Activated CD8-positive, alpha-beta T cell treated with anti-CD3 and anti-CD28 coated beads for 36 hours (primary cell): ENCODE measurements at regions not wholly inside any gene's neighbourhood (a gene's known extent, or its start where the extent isn't known, plus 50 kb on each side); places are given as distances from the start of the nearest gene placed in this dataset.

ENCODE experiments used
- ATAC-seq: fragments of 200-7000 bp; cut with Tn5 transposase; one replicate; pipeline ENCODE4 v1.10.0; 2021; ENCODE audit warnings: mild to moderate bottlenecking, moderate library complexity
- CTCF ChIA-PET: fragments of 350-600 bp; sonication (Branson Sonifier 250); formaldehyde crosslinking; loops from one replicate; lab custom pipeline; 2021; ENCODE audit warnings: antibody characterized with exemption; lab: Charles Lee
- POLR2A ChIA-PET: fragments of 350-600 bp; sonication (Branson Sonifier 250); formaldehyde crosslinking; loops from one replicate; lab custom pipeline; 2021; ENCODE audit warnings: antibody characterized with exemption; lab: Charles Lee
- DNase-seq: peaks from one replicate; pipeline ENCODE4 v3.0.0-alpha.2; 2020
- H3K27ac Mint-ChIP-seq: one replicate; pipeline ENCODE4 v1.8.0; 2021; ENCODE audit warnings: mild to moderate bottlenecking, mixed read lengths
- H3K27me3 Mint-ChIP-seq: one replicate; pipeline ENCODE4 v1.8.0; 2021; ENCODE audit warnings: mixed read lengths
- H3K36me3 Mint-ChIP-seq: one replicate; pipeline ENCODE4 v1.8.0; 2021; ENCODE audit warnings: low read depth, mixed read lengths
- H3K4me1 Mint-ChIP-seq: one replicate; pipeline ENCODE4 v1.8.0; 2021; ENCODE audit warnings: low read depth, mixed read lengths
- H3K4me3 Mint-ChIP-seq: one replicate; pipeline ENCODE4 v1.8.0; 2021; ENCODE audit warnings: mild to moderate bottlenecking, moderate library complexity, mixed read lengths
- H3K9me3 Mint-ChIP-seq: one replicate; pipeline ENCODE4 v1.8.0; 2021; ENCODE audit warnings: mixed read lengths
- intact Hi-C: fragments of 100-400 bp; cut with micrococcal nuclease; formaldehyde crosslinking; loops from one replicate; pipeline ENCODE4 v1.10.0; 2022
- TF ChIP-seq, protein P1 (sequence below): fragments of 200-600 bp; IDR thresholded peaks from one replicate; pipeline ENCODE4 v1.8.0; 2022; ENCODE audit warnings: antibody characterized with exemption, mild to moderate bottlenecking

- no peak overlapping the region for H3K4me3 Mint-ChIP-seq
- ATAC-seq: no peak
- H3K4me1 Mint-ChIP-seq: no peaks in the 10 kb centered on the region
- POLR2A ChIA-PET: no interaction called here
- H3K27me3 Mint-ChIP-seq: no peaks in the 10 kb centered on the region
- TF ChIP-seq, protein P1, sequence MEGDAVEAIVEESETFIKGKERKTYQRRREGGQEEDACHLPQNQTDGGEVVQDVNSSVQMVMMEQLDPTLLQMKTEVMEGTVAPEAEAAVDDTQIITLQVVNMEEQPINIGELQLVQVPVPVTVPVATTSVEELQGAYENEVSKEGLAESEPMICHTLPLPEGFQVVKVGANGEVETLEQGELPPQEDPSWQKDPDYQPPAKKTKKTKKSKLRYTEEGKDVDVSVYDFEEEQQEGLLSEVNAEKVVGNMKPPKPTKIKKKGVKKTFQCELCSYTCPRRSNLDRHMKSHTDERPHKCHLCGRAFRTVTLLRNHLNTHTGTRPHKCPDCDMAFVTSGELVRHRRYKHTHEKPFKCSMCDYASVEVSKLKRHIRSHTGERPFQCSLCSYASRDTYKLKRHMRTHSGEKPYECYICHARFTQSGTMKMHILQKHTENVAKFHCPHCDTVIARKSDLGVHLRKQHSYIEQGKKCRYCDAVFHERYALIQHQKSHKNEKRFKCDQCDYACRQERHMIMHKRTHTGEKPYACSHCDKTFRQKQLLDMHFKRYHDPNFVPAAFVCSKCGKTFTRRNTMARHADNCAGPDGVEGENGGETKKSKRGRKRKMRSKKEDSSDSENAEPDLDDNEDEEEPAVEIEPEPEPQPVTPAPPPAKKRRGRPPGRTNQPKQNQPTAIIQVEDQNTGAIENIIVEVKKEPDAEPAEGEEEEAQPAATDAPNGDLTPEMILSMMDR: no peak
- H3K36me3 Mint-ChIP-seq: no peaks in the 10 kb centered on the region
- no peak for DNase-seq
- peaks cover 2% of the 10 kb centered on the region for H3K9me3 Mint-ChIP-seq
- intact Hi-C loops: no loop called here
- CTCF ChIA-PET: no interaction called here
- no peak overlapping the region for H3K27ac Mint-ChIP-seq
Observed at GRCh38 chr3:146818866-146819265, 213.7 kb upstream of the PLSCR5 start.

- TF ChIP-seq, protein P1: no peak
- no peak for DNase-seq
- CTCF ChIA-PET: no interaction called here
- intact Hi-C loops: no loop called here
- H3K36me3 Mint-ChIP-seq: no peaks in the 10 kb centered on the region
- no peak for ATAC-seq
- no peaks in the 10 kb centered on the region for H3K27me3 Mint-ChIP-seq
- no peak overlapping the region for H3K4me3 Mint-ChIP-seq
- no peak overlapping the region for H3K27ac Mint-ChIP-seq
- H3K9me3 Mint-ChIP-seq: peaks cover 2% of the 10 kb centered on the region
- H3K4me1 Mint-ChIP-seq: no peaks in the 10 kb centered on the region
- POLR2A ChIA-PET: no interaction called here
Observed at GRCh38 chr3:146818301-146818700, 213.2 kb upstream of the PLSCR5 start.

GRCh38 chr3:146817704-146818103 lies 212.6 kb upstream of the PLSCR5 start:
- no peaks in the 10 kb centered on the region for H3K4me1 Mint-ChIP-seq
- intact Hi-C loops: no loop called here
- ATAC-seq (no peak), DNase-seq (no peak)
- CTCF ChIA-PET: no interaction called here
- no peaks in the 10 kb centered on the region for H3K36me3 Mint-ChIP-seq
- POLR2A ChIA-PET: no interaction called here
- TF ChIP-seq, protein P1: no peak
- H3K9me3 Mint-ChIP-seq: peaks cover 2% of the 10 kb centered on the region
- H3K27ac Mint-ChIP-seq: no peak overlapping the region
- H3K4me3 Mint-ChIP-seq: no peak overlapping the region
- no peaks in the 10 kb centered on the region for H3K27me3 Mint-ChIP-seq

GRCh38 chr3:146814601-146815315 lies 209.6 kb upstream of the PLSCR5 start:
- no peak for DNase-seq
- TF ChIP-seq, protein P1: no peak
- no peaks in the 10 kb centered on the region for H3K9me3 Mint-ChIP-seq
- no peak overlapping the region for H3K4me3 Mint-ChIP-seq
- H3K4me1 Mint-ChIP-seq: no peaks in the 10 kb centered on the region
- no peaks in the 10 kb centered on the region for H3K36me3 Mint-ChIP-seq
- no peak overlapping the region for H3K27ac Mint-ChIP-seq
- ChIA-PET CTCF (no interaction called here), POLR2A (no interaction called here)
- intact Hi-C loops: no loop called here
- ATAC-seq: no peak
- H3K27me3 Mint-ChIP-seq: no peaks in the 10 kb centered on the region

DNA sequence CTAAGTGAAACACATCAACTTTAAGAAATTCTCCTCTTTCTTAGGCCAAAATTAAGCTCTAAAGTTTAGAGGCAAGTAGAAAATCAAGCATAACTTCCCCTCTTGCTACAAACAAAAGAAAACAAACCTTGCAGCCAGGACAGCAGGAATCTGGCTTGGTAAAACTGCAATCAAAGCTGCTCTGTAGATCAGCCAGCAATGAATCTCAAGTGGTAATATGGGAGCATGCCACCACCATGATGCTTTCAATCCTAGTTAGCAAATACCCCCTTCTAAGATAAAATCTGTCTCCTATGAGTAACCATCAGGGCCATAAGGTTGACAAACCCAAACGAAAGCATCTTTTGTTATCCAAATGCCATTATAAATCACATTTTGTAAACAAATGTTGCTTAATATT lies 208.3 kb upstream of the PLSCR5 start:
- Mint-ChIP-seq H3K9me3 (no peaks in the 10 kb centered on the region), H3K27ac (no peak overlapping the region), H3K27me3 (no peaks in the 10 kb centered on the region), H3K4me3 (no peak overlapping the region), H3K4me1 (no peaks in the 10 kb centered on the region), H3K36me3 (no peaks in the 10 kb centered on the region)
- TF ChIP-seq, protein P1: no peak
- intact Hi-C loops: no loop called here
- DNase-seq (no peak), ATAC-seq (no peak)
- ChIA-PET POLR2A (no interaction called here), CTCF (no interaction called here)
